GM12878 (cell line): ENCODE measurements at regions not wholly inside any gene's neighbourhood (a gene's known extent, or its start where the extent isn't known, plus 50 kb on each side); places are given as distances from the start of the nearest gene placed in this dataset.

Source experiments
- ATAC-seq: fragments of 200-7000 bp; cut with Tn5 transposase; 3 replicates; pipeline ENCODE4 v1.9.1; 2020; ENCODE audit warnings: mild to moderate bottlenecking, moderate library complexity
- BruUV-seq: library from RNA; stranded (reverse); fragments of 400-500 nt; replicated peaks from 2 replicates; lab custom pipeline; 2021; lab: Mats Ljungman, UMichigan
- CTCF ChIA-PET: fragments of 300-600 bp; sonication (Branson Sonifier 250); formaldehyde crosslinking; extraction: SDS; loops from one replicate; lab custom pipeline; 2021; ENCODE audit warnings: inconsistent platforms; lab: Yijun Ruan, JAX
- POLR2A ChIA-PET: fragments of 350-600 bp; formaldehyde crosslinking; extraction: SDS; loops from one replicate; lab custom pipeline; 2021; ENCODE audit warnings: inconsistent platforms; lab: Charles Lee
- RAD21 ChIA-PET: fragments of 300-600 bp; sonication (Branson Sonifier 250); formaldehyde crosslinking; loops from one replicate; lab custom pipeline; 2023; ENCODE audit warnings: antibody characterized with exemption; ENCODE audit not compliant: unreplicated experiment; lab: Charles Lee
- SMC1A ChIA-PET: fragments of 300-600 bp; sonication (Branson Sonifier 250); formaldehyde crosslinking; loops from one replicate; lab custom pipeline; 2023; ENCODE audit not compliant: unreplicated experiment, uncharacterized antibody; lab: Charles Lee
- DNase-seq: peaks from one replicate; pipeline ENCODE4 v3.0.0-alpha.2; 2011; ENCODE audit warnings: low read depth, low spot score
- FAIRE-seq: peaks from 3 replicates; lab custom pipeline; 2011; peaks lifted over from hg19 to GRCh38; lab: Jason Lieb, UNC
- H2AFZ ChIP-seq: 2 replicates; pipeline ENCODE4 v1.6.0; 2011; ENCODE audit warnings: low read depth, low read length, control low read depth; ENCODE audit not compliant: control insufficient read depth
- H3K27ac ChIP-seq: 2 replicates; pipeline ENCODE4 v1.5.1; 2011; ENCODE audit warnings: control low read depth; ENCODE audit not compliant: control insufficient read depth, insufficient read depth
- H3K27me3 ChIP-seq, 2 experiments: replicated peaks in 1 of 2; 2 replicates each; pipeline versions ENCODE4 v1.6.0 to v1.6.1; 2011; ENCODE audit warnings: low read length in 1 of 2; ENCODE audit not compliant: control insufficient read depth in 2 of 2, insufficient read depth in 2 of 2
- H3K36me3 ChIP-seq, 2 experiments: 2 replicates each; pipeline ENCODE4 v1.5.1; 2011; ENCODE audit warnings: low read length in 1 of 2; ENCODE audit not compliant: control insufficient read depth in 2 of 2, insufficient read depth in 2 of 2
- H3K4me1 ChIP-seq: 2 replicates; pipeline ENCODE4 v1.6.1; 2011; ENCODE audit warnings: mild to moderate bottlenecking, low read length, moderate library complexity, mixed read lengths; ENCODE audit not compliant: control insufficient read depth, insufficient read depth
- H3K4me2 ChIP-seq: 2 replicates; pipeline ENCODE4 v1.6.0; 2011; ENCODE audit warnings: control low read depth; ENCODE audit not compliant: control insufficient read depth, insufficient read depth
- H3K4me3 ChIP-seq: fragments of 200-600 bp; sonication (generic); 2 replicates; pipeline ENCODE4 v1.5.1; 2016
- H3K79me2 ChIP-seq: 2 replicates; pipeline ENCODE4 v1.6.0; 2011; ENCODE audit warnings: low read length; ENCODE audit not compliant: control insufficient read depth, insufficient read depth
- H3K9ac ChIP-seq: 2 replicates; pipeline ENCODE4 v1.8.0; 2011; ENCODE audit warnings: low read length, control low read depth, mixed read lengths; ENCODE audit not compliant: control insufficient read depth, insufficient read depth
- H3K9me3 ChIP-seq: replicated peaks from 3 replicates; pipeline ENCODE4 v1.5.1; 2011; ENCODE audit warnings: mild to moderate bottlenecking, low read length; ENCODE audit not compliant: control insufficient read depth, insufficient read depth
- H4K20me1 ChIP-seq: 2 replicates; pipeline ENCODE4 v1.6.0; 2011; ENCODE audit not compliant: control insufficient read depth, insufficient read depth
- CBX5 ChIP-seq: sonication (generic); IDR thresholded peaks from 2 replicates; pipeline ENCODE4 v1.6.1; 2016; ENCODE audit warnings: low read depth, moderate library complexity, mild to moderate bottlenecking, inconsistent platforms
- EZH2 ChIP-seq: IDR thresholded peaks from 2 replicates; pipeline ENCODE4 v1.6.1; 2012; ENCODE audit warnings: low read depth, mild to moderate bottlenecking, control low read depth, inconsistent platforms, low read length, borderline replicate concordance; ENCODE audit not compliant: control insufficient read depth
- GATAD2B ChIP-seq: fragments of 450-650 bp; conservative IDR thresholded peaks from 2 replicates; pipeline ENCODE4 v1.6.1; 2017; ENCODE audit warnings: low read depth, mild to moderate bottlenecking, moderate library complexity
- IKZF1 ChIP-seq: fragments of 450-650 bp; conservative IDR thresholded peaks from 2 replicates; pipeline ENCODE4 v1.6.1; 2017; ENCODE audit warnings: antibody characterized with exemption, mild to moderate bottlenecking
- KLF5 ChIP-seq: fragments of 450-650 bp; IDR thresholded peaks from 2 replicates; pipeline ENCODE4 v1.6.1; 2014; ENCODE audit warnings: mild to moderate bottlenecking; ENCODE audit not compliant: partially characterized antibody
- NRF1 ChIP-seq: conservative IDR thresholded peaks from 2 replicates; pipeline ENCODE4 v1.6.1; 2011; ENCODE audit warnings: mild to moderate bottlenecking, low read depth, low read length, improper control_type of control experiment
- RAD21 ChIP-seq: IDR thresholded peaks from 2 replicates; pipeline ENCODE4 v1.6.1; 2011; ENCODE audit warnings: mild to moderate bottlenecking, low read depth, low read length, moderate library complexity; ENCODE audit not compliant: insufficient read depth
- RAD51 ChIP-seq: fragments of 450-650 bp; IDR thresholded peaks from 2 replicates; pipeline ENCODE4 v1.6.1; 2016; ENCODE audit warnings: moderate library complexity, mild to moderate bottlenecking, inconsistent platforms
- TCF12 ChIP-seq: IDR thresholded peaks from 2 replicates; pipeline ENCODE4 v1.6.1; 2011; ENCODE audit warnings: low read depth, mild to moderate bottlenecking, low read length
- WGBS: methylation state at CpG from one replicate; pipeline ENCODE4 v1.1.6; 2016; ENCODE audit warnings: low lambda C conversion rate; ENCODE audit not compliant: insufficient replicate concordance, insufficient coverage; ENCODE audit errors: missing lambda C conversion rate; 5-methylcytosine and 5-hydroxymethylcytosine counted together
- in situ Hi-C: fragments of 300-500 bp; cut with MboI; formaldehyde crosslinking; loops from 9 replicates; pipeline ENCODE4 v1.14.3; 2018; ENCODE audit warnings: mixed read lengths
- intact Hi-C: fragments of 100-400 bp; cut with micrococcal nuclease; formaldehyde crosslinking; loops from one replicate; pipeline ENCODE4 v1.14.2; 2022; ENCODE audit not compliant: unreplicated experiment
- TF ChIP-seq, protein P1 (sequence below), 3 experiments: IDR thresholded peaks in 2 of 3; conservative IDR thresholded peaks in 1 of 3; 2 replicates each; pipeline ENCODE4 v1.5.1; 2011; ENCODE audit warnings: low read depth in 3 of 3, low read length in 3 of 3, mild to moderate bottlenecking in 3 of 3, control low read depth in 2 of 3, moderate library complexity in 2 of 3, inconsistent platforms in 1 of 3, mixed read lengths in 1 of 3; ENCODE audit not compliant: control insufficient read depth in 2 of 3, insufficient read depth in 1 of 3; ENCODE audit errors: extremely low read depth in 1 of 3
- TF ChIP-seq, protein P2 (sequence below): IDR thresholded peaks from 2 replicates; pipeline ENCODE4 v1.6.1; 2011; ENCODE audit warnings: low read depth, mild to moderate bottlenecking, low read length, moderate library complexity, borderline replicate concordance; ENCODE audit errors: extremely low read depth
- TF ChIP-seq, protein P3 (sequence below): fragments of 150-350 bp; IDR thresholded peaks from 2 replicates; pipeline ENCODE4 v1.6.1; 2016; ENCODE audit warnings: low read depth, low read length

DNA sequence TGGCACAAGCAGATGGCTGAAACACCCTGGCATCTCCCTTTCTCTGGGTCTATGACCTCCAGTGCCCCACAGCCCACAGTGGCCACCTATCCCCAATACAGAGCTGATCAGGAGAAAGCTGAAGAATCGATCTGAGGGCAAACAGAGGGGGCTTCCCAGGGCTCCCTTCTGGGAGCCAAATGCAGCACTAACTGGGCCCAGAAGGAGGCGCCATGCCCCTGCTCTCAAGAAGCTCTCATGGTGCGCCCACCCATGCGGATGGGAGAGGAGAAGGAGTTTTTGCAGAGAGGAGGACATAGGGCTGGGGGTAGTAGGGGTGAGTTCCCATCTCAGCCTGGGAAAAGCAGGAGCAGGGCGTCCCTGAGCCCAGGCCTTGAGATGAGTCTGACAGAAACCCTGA lies 787.3 kb upstream of the RAB6C start:
- SMC1A ChIA-PET: no interaction called here
- Histone ChIP-seq H3K9ac (no peak overlapping the region), H2AFZ (no peak overlapping the region; the same call in 1 of the 2 replicates), H3K36me3 (no peaks in the 10 kb centered on the region), H3K4me1 (no peaks in the 10 kb centered on the region), H3K9me3 (no peaks in the 10 kb centered on the region), H3K79me2 (no peaks in the 10 kb centered on the region), H3K4me3 (no peak overlapping the region), H3K4me2 (no peak overlapping the region), H3K27ac (no peak overlapping the region), H3K27me3 (no peaks in the 10 kb centered on the region), H4K20me1 (no peaks in the 10 kb centered on the region)
- 10% methylated on average over 5 of the region's 5 CpGs for WGBS
- CTCF ChIA-PET: interaction anchor here (0.7 kb wide), 1 partner anchor 87 kb away, joined by 4 read pairs; no protein-coding TSS in a partner anchor
- BruUV-seq: no TSS peak
- no peak for DNase-seq
- TF ChIP-seq, protein P1, sequence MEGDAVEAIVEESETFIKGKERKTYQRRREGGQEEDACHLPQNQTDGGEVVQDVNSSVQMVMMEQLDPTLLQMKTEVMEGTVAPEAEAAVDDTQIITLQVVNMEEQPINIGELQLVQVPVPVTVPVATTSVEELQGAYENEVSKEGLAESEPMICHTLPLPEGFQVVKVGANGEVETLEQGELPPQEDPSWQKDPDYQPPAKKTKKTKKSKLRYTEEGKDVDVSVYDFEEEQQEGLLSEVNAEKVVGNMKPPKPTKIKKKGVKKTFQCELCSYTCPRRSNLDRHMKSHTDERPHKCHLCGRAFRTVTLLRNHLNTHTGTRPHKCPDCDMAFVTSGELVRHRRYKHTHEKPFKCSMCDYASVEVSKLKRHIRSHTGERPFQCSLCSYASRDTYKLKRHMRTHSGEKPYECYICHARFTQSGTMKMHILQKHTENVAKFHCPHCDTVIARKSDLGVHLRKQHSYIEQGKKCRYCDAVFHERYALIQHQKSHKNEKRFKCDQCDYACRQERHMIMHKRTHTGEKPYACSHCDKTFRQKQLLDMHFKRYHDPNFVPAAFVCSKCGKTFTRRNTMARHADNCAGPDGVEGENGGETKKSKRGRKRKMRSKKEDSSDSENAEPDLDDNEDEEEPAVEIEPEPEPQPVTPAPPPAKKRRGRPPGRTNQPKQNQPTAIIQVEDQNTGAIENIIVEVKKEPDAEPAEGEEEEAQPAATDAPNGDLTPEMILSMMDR (IDR thresholded peaks at IDR 0.05 in 2 of 3, conservative IDR thresholded peaks at IDR 0.05 in 1 of 3; ENCODE audit: control insufficient read depth in 2 of 3, extremely low read depth in 1 of 3, insufficient read depth in 1 of 3, low read depth in 3 of 3, low read length in 3 of 3): peak in 1 of 3 experiments; percentile 28; a peak in 2 of 6 replicates
- TF ChIP-seq KLF5: no peak
- TF ChIP-seq RAD21: peak; percentile 42
- no peak for ATAC-seq
- RAD21 ChIA-PET: no interaction called here
- in situ Hi-C loops: no loop called here
- POLR2A ChIA-PET: no interaction called here
- intact Hi-C loops: loop anchor here (2.0 to 10.0 kb wide), 2 partner anchors 205 to 663 kb away; no protein-coding TSS in a partner anchor
- FAIRE-seq: no peak

DNA sequence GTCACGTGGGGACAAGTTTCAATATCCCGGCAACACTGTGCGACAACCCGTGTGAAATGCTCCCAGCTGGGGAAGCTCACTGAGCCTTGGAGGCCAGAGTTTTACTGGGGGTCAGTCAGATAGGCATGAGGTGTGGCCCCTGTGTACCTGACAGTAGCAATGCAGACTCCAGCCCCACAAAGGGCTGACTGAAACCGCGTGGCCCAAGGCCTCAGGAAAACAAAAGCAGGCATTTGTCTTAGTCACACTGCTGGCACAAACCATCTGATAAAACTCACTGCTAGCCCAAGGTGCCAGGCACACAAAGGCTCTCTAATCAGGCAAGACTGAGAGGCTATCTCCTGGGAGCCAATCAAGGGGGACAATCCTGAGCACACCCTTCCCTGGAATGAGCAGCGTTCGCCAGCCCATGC lies 786.6 kb upstream of the RAB6C start:
- Histone ChIP-seq H3K9ac (no peak overlapping the region), H3K27me3 (no peaks in the 10 kb centered on the region), H3K4me2 (no peak overlapping the region), H3K27ac (no peak overlapping the region), H3K79me2 (no peaks in the 10 kb centered on the region), H3K36me3 (no peaks in the 10 kb centered on the region), H3K4me3 (no peak overlapping the region), H3K4me1 (no peaks in the 10 kb centered on the region), H4K20me1 (no peaks in the 10 kb centered on the region), H3K9me3 (no peaks in the 10 kb centered on the region), H2AFZ (no peak overlapping the region)
- no TSS peak for BruUV-seq
- intact Hi-C loops (loop anchor here (2.0 to 10.0 kb wide), 2 partner anchors 204 to 662 kb away; no protein-coding TSS in a partner anchor), in situ Hi-C loops (no loop called here)
- RAD21 ChIA-PET: no interaction called here
- WGBS: 43% methylated on average over 8 of the region's 8 CpGs
- FAIRE-seq (no peak), DNase-seq (no peak), ATAC-seq (no peak)
- CTCF ChIA-PET: no interaction called here
- POLR2A ChIA-PET: no interaction called here
- SMC1A ChIA-PET: no interaction called here
- TF ChIP-seq NRF1 (no peak), IKZF1 (no peak), EZH2 (no peak), RAD51 (no peak), CBX5 (no peak), GATAD2B (no peak), TCF12 (no peak)
- TF ChIP-seq, protein P2, sequence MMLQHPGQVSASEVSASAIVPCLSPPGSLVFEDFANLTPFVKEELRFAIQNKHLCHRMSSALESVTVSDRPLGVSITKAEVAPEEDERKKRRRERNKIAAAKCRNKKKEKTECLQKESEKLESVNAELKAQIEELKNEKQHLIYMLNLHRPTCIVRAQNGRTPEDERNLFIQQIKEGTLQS: no peak
- TF ChIP-seq, protein P3, sequence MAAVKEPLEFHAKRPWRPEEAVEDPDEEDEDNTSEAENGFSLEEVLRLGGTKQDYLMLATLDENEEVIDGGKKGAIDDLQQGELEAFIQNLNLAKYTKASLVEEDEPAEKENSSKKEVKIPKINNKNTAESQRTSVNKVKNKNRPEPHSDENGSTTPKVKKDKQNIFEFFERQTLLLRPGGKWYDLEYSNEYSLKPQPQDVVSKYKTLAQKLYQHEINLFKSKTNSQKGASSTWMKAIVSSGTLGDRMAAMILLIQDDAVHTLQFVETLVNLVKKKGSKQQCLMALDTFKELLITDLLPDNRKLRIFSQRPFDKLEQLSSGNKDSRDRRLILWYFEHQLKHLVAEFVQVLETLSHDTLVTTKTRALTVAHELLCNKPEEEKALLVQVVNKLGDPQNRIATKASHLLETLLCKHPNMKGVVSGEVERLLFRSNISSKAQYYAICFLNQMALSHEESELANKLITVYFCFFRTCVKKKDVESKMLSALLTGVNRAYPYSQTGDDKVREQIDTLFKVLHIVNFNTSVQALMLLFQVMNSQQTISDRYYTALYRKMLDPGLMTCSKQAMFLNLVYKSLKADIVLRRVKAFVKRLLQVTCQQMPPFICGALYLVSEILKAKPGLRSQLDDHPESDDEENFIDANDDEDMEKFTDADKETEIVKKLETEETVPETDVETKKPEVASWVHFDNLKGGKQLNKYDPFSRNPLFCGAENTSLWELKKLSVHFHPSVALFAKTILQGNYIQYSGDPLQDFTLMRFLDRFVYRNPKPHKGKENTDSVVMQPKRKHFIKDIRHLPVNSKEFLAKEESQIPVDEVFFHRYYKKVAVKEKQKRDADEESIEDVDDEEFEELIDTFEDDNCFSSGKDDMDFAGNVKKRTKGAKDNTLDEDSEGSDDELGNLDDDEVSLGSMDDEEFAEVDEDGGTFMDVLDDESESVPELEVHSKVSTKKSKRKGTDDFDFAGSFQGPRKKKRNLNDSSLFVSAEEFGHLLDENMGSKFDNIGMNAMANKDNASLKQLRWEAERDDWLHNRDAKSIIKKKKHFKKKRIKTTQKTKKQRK: no peak
